HL-60 (cell line): ENCODE measurements at regions not wholly inside any gene's neighbourhood (a gene's known extent, or its start where the extent isn't known, plus 50 kb on each side); places are given as distances from the start of the nearest gene placed in this dataset.

Experiments
- CTCF ChIP-seq: IDR thresholded peaks from one replicate; pipeline ENCODE4 v1.5.1; 2011; ENCODE audit warnings: low read length, control low read depth, inconsistent platforms; ENCODE audit not compliant: insufficient read depth
- GABPA ChIP-seq: IDR thresholded peaks from 2 replicates; pipeline ENCODE4 v1.6.1; 2012; ENCODE audit warnings: low read depth
- POLR2AphosphoS5 ChIP-seq: IDR thresholded peaks from 2 replicates; pipeline ENCODE4 v1.6.1; 2012; ENCODE audit warnings: low read depth

DNA sequence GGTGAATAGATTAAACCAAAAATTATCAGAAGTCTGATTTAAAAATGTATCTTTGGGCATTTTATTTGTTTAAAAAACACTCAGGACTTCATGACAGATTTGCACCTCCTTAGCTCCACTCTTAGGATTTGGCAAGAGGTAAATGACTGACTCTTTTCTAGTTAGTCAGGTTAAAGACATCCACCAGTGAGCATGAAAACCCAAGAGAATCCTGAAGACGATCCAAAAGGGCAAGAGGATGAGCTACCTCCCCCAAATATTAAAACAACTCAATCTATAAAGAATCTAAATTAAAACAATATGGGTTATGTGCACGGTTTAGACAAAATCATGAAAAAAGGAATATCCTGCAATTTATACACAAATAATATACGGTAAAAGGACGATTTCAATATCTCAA is 89.4 kb upstream of the OPRM1 start:
- TF ChIP-seq CTCF (no peak), GABPA (no peak), POLR2AphosphoS5 (no peak)
